HG03196 (cell line): ENCODE measurements at regions not wholly inside any gene's neighbourhood (a gene's known extent, or its start where the extent isn't known, plus 50 kb on each side); places are given as distances from the start of the nearest gene placed in this dataset.
"Not testable (repeated sequence)": the region's sequence is repeated elsewhere in the genome, so short reads cannot be mapped to it uniquely, and the experiment has no call there.

ENCODE experiments used
- ATAC-seq: cut with Tn5 transposase; IDR thresholded peaks from one replicate; pipeline ENCODE4 v1.9.1; 2021; ENCODE audit not compliant: unreplicated experiment

DNA sequence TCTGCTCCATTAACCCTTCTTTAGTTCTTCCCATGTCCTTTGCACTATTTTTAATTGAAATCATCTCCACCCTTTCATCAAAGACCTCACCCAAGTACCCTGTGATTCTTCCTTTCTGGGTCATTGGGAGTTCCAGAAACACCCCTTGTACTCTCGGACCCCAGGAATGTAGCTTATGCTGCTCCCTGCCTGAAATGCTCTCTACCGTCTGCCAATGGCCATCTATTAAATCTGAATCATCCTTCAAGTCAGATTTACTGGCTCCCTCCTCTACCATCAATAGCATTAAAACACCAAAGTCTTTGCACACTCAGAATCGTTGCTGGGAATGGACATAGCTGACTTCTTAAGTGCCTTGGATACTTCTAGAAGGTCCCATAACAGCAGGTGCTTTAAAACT, 73.2 kb upstream of the GADD45A start:
- ATAC-seq: no peak

- no peak for ATAC-seq
Measured at GRCh38 chr1:67612788-67613241, 72.2 kb upstream of the GADD45A start.

GRCh38 chr1:67613479-67613878, 71.5 kb upstream of the GADD45A start:
- not testable (repeated sequence) for ATAC-seq

DNA sequence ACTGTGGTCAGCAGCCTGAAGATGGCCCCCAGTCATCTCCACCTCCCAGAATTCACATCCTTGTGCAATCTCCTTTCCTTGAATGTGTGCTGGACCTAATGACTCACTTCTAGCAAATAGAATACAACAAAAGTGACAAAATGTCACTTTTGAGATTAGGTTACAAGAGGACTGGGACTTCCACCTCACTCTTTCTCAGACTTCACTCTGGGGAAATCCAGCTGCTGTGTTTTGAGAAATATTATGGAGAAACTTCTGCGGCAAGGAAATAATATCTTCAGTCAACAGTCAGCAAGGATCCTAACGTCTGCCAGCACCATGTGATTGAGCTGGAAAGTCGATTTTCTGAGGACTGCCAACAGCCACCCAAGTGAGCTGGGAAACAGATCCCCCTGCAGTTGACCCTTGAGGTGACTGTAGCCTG, 70.5 kb upstream of the GADD45A start:
- ATAC-seq: no peak

GRCh38 chr1:67615886-67616285, 69.1 kb upstream of the GADD45A start:
- no peak for ATAC-seq

DNA sequence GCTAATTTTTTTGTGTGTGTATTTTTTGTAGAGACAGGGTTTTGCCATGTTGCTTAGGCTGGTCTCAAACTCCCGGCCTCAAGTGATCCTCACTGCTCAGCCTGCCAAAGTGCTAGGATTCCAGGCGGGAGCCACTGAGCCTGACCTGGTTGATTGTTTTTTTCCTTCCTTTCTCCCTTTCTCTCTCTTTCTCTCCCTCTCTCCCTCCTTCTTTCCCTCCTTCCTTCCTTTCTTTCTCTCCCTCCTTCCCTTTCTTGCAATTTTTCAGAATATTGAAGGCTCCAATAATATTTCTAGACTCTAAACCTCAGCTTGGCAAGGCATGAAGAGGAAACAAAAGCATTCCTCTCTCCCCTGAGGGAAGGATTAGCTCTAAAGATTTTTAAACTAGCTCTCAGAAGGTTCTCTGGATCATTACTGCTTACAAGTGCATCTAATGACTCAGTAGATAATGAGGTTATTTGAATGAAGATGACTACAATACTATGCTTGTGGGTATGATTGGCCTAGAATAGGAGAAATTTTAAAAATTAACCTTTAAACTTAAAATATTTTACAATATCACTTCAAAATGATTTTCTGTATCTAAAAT, 68.5 kb upstream of the GADD45A start:
- ATAC-seq: no peak

DNA sequence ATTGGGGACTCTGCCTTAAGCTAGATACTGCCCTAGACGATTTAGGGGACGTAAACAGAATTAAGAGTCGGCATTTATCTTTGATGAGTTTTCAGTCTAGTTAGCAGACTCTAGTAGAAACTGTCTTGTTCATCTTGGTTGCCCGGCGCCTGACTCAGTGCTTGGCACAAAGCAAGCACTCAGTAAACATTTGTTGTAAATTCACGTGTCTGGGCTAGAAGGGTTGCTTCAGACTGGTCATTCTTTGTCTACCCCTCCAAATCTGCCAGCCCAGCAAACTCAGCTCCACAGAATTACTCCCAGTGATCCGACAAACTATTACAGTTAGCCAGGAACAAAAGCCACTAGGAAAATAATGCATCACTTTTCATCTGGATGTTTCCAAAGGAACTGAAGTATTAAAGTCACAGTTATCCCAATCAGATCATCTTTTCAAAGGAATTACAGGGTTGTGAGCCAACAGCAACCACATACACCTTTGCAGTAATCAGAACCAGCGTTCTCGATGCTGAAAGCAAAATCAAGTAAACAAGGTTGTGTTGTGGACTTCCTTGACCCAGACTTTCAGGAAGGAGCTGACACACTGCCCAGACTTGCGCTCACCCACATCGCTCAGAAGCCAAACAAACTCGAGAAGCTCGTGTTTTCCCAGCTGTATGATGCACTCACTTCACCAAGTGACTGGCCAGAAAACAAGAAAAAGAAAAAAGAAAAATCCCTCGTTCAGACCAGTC, 66.5 kb upstream of the GADD45A start:
- no peak for ATAC-seq

DNA sequence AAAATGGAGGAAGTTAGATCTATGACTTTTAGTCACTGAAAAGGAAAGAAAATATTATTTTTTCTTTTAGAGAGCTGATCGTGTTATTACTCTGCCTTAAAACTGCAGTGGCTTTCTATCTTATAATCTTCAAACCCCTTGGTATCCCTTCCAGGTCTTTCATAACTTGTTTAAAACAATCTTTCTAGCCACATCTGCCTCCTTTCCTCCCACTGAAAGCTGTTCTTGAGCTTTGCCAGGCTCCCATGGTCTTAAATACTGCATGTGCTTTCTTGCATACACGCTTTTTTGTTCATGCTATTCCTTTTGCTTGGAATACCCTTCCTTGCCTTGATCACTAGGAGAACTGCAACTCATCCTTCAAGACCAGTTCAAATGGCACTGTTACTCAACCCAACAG, 65.9 kb upstream of the GADD45A start:
- no peak for ATAC-seq

DNA sequence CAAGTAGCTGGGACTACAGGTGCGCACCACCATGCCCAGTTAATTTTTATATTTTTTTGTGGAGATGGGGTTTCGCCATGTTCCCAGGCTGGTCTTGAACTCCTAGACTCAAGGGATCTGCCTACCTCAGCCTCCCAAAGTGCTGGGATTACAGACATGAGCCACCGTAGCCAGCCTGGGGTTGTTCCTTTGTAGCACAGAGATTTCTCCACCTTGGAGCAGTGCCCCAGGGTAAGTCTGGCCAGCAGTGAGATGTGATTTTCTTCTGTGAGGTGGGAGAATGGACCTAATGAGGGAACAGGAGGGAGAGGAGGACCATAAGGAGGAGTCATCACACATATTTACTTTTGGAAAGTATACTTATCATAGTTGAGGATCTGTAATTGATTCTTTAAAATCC, 61.1 kb upstream of the GADD45A start:
- ATAC-seq: no peak

GRCh38 chr1:67624680-67625079, 60.3 kb upstream of the GADD45A start:
- no peak for ATAC-seq

GRCh38 chr1:67626090-67626860, 58.7 kb upstream of the GADD45A start:
- no peak for ATAC-seq

DNA sequence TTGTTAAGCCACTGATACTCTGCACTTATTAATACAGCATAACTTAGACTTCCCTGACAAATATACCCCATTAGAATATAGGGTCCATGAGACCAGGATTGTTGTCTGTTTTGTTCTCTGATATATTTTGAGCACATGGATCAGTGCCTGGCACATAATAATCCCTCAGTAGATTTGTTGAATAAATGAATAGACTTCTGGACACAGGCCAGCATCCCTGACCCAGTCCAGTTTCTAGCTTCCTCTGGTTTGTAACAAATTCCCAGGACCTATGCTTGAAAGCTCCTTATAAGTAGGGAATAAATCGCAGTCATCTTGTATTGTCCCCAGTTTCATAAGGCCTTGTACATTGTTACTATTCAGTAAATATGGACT, 58.2 kb upstream of the GADD45A start:
- no peak for ATAC-seq

DNA sequence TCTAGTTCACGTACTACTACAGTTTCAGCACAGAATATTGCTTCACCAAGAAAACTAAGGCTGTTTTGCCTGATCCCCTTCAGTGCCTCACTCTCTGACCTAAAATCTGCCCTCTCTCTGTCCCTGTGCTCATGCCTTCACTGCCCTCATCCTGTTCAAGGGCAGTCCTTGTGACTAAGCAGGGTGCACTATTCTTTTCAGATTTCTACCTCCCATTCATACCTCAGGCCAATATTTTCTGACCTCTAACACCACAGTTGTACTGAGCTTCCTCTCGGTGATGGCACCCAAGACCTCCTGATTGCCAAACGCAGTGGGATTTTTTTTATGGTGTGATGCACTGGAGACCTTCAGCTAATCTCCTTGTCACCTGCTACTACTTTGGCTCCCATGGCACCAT, 57.7 kb upstream of the GADD45A start:
- ATAC-seq: no peak

- ATAC-seq: no peak
Measured at GRCh38 chr1:67627906-67628305, 57.1 kb upstream of the GADD45A start.

- ATAC-seq: no peak
Measured at GRCh38 chr1:67629370-67630075, 55.5 kb upstream of the GADD45A start.

DNA sequence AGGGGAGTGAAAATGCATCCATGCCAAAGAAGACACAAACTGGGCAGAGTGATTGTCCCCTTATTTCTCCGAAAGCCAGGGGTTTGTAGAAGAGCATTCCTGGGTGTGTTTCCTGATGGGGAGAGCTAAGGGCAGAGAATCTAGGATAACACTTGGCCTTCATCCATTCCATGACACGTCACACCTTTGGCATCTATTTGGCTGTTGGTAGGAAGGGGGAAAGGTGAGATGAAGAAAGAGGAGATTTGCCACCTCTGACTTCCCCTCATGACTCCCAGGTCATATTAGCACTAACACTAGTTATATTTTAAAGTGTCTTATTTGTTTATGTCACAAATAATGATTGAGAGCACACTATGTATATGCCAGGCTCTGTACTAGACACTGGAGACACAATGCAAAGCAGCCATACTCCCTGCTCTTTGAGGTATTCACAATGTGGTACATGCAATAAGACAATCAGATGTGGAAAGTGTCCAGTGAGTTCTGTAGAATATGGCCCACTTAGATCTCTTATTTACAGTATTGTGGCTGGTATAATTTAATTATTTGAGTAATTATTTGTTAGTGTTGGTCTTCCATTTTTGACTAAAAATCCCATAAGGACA, 54.5 kb upstream of the GADD45A start:
- ATAC-seq: no peak

GRCh38 chr1:67632356-67632755, 52.6 kb upstream of the GADD45A start:
- no peak for ATAC-seq

- no peak for ATAC-seq
Measured at GRCh38 chr1:67632811-67633655, 52.0 kb upstream of the GADD45A start.

GRCh38 chr1:67634396-67634935, 50.5 kb upstream of the GADD45A start:
- no peak for ATAC-seq
